Epithelial cell of proximal tubule (primary cell): ENCODE measurements at regions not wholly inside any gene's neighbourhood (a gene's known extent, or its start where the extent isn't known, plus 50 kb on each side); places are given as distances from the start of the nearest gene placed in this dataset.

ENCODE experiments used
- DNase-seq: peaks from one replicate; pipeline ENCODE4 v3.0.0-alpha.2; 2011; ENCODE audit warnings: low read depth
- H3K4me3 ChIP-seq: 2 replicates; pipeline ENCODE4 v1.5.1; 2011; ENCODE audit warnings: low read depth, mild to moderate bottlenecking, low read length
- TF ChIP-seq, protein P1 (sequence below): conservative IDR thresholded peaks from 2 replicates; pipeline ENCODE4 v1.5.1; 2012; ENCODE audit warnings: low read depth, mild to moderate bottlenecking, low read length

DNA sequence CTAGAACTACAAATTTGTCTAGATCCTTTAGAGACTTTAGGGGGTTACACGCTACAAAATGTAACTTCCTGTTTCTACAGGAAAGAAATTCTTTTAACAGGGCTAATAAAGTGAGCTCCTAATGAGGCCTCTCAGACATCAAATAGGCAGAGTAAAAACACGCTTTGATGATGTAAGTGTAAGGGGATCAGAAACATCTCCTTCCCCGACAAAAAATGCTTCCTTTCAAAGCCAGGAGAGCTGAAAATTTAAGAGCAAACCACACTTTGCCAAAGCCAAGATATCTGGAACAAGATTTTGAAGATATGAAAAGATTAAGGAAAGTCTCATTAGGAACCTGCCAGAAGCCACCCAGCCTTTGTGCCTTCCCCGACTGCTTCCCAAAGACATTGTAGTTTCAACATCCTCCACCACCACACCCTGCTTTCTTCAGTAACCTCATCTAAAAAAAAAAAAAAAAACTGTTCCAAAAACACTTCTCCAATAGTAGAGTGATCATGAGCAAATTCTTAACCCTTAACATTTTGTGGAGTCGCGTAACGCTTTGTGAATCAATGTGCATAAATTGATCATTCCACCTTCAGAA lies 505.0 kb upstream of the THBS1 start:
- H3K4me3 ChIP-seq = no peak overlapping the region
- DNase-seq = no peak
- TF ChIP-seq, protein P1, sequence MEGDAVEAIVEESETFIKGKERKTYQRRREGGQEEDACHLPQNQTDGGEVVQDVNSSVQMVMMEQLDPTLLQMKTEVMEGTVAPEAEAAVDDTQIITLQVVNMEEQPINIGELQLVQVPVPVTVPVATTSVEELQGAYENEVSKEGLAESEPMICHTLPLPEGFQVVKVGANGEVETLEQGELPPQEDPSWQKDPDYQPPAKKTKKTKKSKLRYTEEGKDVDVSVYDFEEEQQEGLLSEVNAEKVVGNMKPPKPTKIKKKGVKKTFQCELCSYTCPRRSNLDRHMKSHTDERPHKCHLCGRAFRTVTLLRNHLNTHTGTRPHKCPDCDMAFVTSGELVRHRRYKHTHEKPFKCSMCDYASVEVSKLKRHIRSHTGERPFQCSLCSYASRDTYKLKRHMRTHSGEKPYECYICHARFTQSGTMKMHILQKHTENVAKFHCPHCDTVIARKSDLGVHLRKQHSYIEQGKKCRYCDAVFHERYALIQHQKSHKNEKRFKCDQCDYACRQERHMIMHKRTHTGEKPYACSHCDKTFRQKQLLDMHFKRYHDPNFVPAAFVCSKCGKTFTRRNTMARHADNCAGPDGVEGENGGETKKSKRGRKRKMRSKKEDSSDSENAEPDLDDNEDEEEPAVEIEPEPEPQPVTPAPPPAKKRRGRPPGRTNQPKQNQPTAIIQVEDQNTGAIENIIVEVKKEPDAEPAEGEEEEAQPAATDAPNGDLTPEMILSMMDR = no peak

DNA sequence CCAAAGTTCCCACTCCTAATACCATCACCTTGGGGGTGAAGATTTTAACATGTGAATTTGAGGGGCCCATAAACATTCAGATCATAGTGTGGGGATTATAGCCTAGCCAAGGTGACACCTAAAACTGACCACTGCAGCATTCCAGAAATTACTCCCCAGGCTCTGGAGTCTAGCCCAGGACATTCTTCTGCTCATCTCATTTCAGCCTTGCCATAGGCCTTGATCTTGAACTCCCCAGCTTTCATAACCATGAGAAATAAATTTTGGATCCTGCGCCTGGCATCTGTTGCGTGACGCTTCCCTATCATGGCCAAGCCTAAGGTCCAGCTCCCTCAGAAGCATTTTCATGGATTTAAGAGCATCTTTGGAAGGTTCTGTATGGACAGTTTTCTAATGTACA lies 502.9 kb upstream of the THBS1 start:
- TF ChIP-seq, protein P1 = no peak
- H3K4me3 ChIP-seq = no peak overlapping the region
- DNase-seq = no peak

DNA sequence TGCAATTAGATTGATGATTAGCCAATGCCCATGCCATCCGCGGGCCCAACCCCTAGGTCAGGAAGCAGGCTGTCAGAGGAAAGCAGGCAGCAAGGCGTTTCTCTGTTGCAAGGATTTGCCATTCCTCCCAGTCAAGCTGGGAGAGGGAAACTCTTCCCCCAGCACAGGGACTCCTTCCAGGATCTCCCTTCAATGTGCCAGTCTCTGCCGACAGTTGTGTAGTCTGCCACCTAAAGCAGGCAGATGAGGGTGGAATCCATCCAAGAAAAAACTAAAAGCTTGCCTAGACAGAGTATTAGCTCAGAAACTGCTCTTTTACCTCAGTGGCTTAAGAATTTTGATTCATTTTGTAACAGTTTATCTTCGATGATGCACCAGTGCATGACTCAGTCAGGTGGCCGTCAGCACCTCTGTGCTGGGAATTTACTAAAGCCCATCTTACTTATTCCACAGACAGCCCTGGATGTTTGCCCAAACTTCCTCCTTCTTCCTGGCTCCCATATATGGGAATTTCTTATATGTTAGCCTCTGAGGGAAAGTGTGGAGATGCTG lies 501.5 kb upstream of the THBS1 start:
- H3K4me3 ChIP-seq = peak overlapping the region; percentile 3
- peak; percentile 64 for DNase-seq
- TF ChIP-seq, protein P1 = no peak

- TF ChIP-seq, protein P1 = no peak
- no peak for DNase-seq
Measured at GRCh38 chr15:39083213-39083612, 497.7 kb upstream of the THBS1 start.

GRCh38 chr15:39084674-39085530 lies 496.0 kb upstream of the THBS1 start:
- H3K4me3 ChIP-seq = no peak overlapping the region
- TF ChIP-seq, protein P1 = no peak
- DNase-seq = peak; percentile 52

More at GRCh38 chr15:39083213-39083612, 497.7 kb upstream of the THBS1 start:
- H3K4me3 ChIP-seq = no peak overlapping the region

- no peak for DNase-seq
- TF ChIP-seq, protein P1 = no peak
- H3K4me3 ChIP-seq = no peak overlapping the region
Measured at GRCh38 chr15:39086641-39087040, 494.2 kb upstream of the THBS1 start.

DNA sequence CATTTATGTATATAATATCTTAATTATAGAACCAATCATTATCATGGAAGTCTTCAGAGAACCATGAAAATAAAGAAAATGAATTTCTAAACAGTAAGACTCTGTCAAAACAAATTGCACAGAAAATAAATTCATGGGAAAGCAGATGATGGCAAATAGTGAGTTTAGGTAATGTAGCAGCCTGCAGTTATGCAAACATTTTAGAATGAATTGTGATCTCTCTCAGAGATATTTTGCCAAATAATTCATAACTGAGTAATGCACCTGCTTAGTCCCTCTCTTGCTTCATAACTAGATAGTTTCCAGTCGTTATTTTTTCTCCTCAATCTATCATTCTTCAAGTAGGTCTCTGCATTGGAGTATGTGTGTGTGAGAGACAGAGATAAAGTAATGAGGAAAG lies 492.7 kb upstream of the THBS1 start:
- H3K4me3 ChIP-seq = no peak overlapping the region
- TF ChIP-seq, protein P1 = no peak
- no peak for DNase-seq
